GM19351 (cell line): ENCODE measurements at regions not wholly inside any gene's neighbourhood (a gene's known extent, or its start where the extent isn't known, plus 50 kb on each side); places are given as distances from the start of the nearest gene placed in this dataset.
"Not testable (repeated sequence)": the region's sequence is repeated elsewhere in the genome, so short reads cannot be mapped to it uniquely, and the experiment has no call there.

Experiments used
- ATAC-seq: cut with Tn5 transposase; IDR thresholded peaks from one replicate; pipeline ENCODE4 v1.9.1; 2021; ENCODE audit warnings: mild to moderate bottlenecking, moderate library complexity; ENCODE audit not compliant: unreplicated experiment

GRCh38 chr4:11069083-11069482 lies 359.6 kb downstream of the HS3ST1 start:
- ATAC-seq = no peak

GRCh38 chr4:11066584-11066983 lies 362.1 kb downstream of the HS3ST1 start:
- ATAC-seq = not testable (repeated sequence)

- not testable (repeated sequence) for ATAC-seq
These were observed 368.1 kb downstream of the HS3ST1 start for GRCh38 chr4:11060637-11061036.

- ATAC-seq = not testable (repeated sequence)
These were observed 370.4 kb upstream of the CLNK start for GRCh38 chr4:11054937-11055336.

- ATAC-seq = no peak
These were observed 369.1 kb upstream of the CLNK start for GRCh38 chr4:11053601-11054220.

- no peak for ATAC-seq
These were observed 366.6 kb upstream of the CLNK start for GRCh38 chr4:11051181-11051580.

- ATAC-seq = no peak
These were observed 366.2 kb upstream of the CLNK start for GRCh38 chr4:11050766-11051165.

GRCh38 chr4:11049001-11049400 lies 364.4 kb upstream of the CLNK start:
- no peak for ATAC-seq

GRCh38 chr4:11042760-11043159 lies 358.2 kb upstream of the CLNK start:
- no peak for ATAC-seq

GRCh38 chr4:11039634-11040131 lies 355.1 kb upstream of the CLNK start:
- ATAC-seq = no peak

- ATAC-seq = no peak
These were observed 354.4 kb upstream of the CLNK start for GRCh38 chr4:11038926-11039325.

GRCh38 chr4:11037637-11038036 lies 353.1 kb upstream of the CLNK start:
- no peak for ATAC-seq

GRCh38 chr4:11028334-11028733 lies 343.8 kb upstream of the CLNK start:
- no peak for ATAC-seq

- no peak for ATAC-seq
These were observed 336.8 kb upstream of the CLNK start for GRCh38 chr4:11021333-11021732.

- ATAC-seq = no peak
These were observed 335.1 kb upstream of the CLNK start for GRCh38 chr4:11019451-11020240.

GRCh38 chr4:11014199-11014598 lies 329.6 kb upstream of the CLNK start:
- no peak for ATAC-seq

GRCh38 chr4:11013094-11013664 lies 328.6 kb upstream of the CLNK start:
- ATAC-seq = no peak

GRCh38 chr4:11011249-11011648 lies 326.7 kb upstream of the CLNK start:
- ATAC-seq = no peak

GRCh38 chr4:11010624-11011023 lies 326.1 kb upstream of the CLNK start:
- ATAC-seq = no peak

GRCh38 chr4:11009281-11009680 lies 324.7 kb upstream of the CLNK start:
- ATAC-seq = no peak

GRCh38 chr4:11005300-11005699 lies 320.7 kb upstream of the CLNK start:
- ATAC-seq = no peak

GRCh38 chr4:11004818-11005217 lies 320.2 kb upstream of the CLNK start:
- ATAC-seq = no peak
